ENCODE measurements at regions not wholly inside any gene's neighbourhood (a gene's known extent, or its start where the extent isn't known, plus 50 kb on each side); places are given as distances from the start of the nearest gene placed in this dataset.
A peak's percentile ranks its signal among the peaks of the same experiment; 100 is the strongest.

GRCh38 chr15:96075895-96076294 is 254.6 kb upstream of the NR2F2 start:
- no peak for DNase-seq

DNA sequence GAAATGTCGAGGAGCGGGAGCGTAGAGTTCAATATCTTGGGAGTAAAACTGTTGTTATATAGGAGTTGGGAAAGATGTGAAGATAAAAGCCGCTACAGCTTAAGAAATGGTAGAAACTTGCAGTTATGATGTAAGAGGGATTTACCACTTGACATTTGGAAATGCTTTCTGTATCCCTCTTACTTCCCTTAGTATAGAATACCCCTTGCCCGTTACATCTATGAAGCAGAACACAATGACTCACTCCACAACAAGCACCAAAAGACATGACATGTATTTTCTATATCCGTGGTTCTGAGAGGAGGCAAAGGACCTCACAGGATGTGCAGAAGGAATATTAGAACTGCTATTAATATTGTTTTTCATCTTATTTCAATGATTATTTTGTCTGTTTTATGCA is 254.2 kb upstream of the NR2F2 start:
- no peak for DNase-seq

DNA sequence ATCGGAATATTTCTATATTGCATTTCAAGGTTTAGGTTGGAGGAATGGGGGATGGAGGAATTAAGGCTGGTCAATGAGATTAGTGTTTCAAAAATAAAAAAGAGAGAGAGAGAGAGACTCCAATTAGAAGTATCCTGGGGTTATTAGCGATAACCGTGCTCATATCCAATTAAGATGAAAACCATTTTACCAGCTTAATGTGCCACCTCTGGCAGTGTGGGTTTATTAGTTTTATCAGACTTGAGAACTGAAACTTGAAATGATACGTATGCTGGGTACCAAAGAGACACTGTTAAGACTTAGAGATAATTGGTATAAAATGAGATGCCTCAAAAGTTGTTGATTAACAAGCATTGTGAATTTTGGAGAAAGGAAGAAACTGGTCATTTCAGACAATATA is 251.5 kb upstream of the NR2F2 start:
- no peak for DNase-seq

GRCh38 chr15:96079882-96080281 is 250.6 kb upstream of the NR2F2 start:
- DNase-seq, result no peak

GRCh38 chr15:96086164-96086563 is 244.3 kb upstream of the NR2F2 start:
- no peak for DNase-seq

- DNase-seq, result no peak
Observed at GRCh38 chr15:96087180-96087884, 243.2 kb upstream of the NR2F2 start.

- no peak for DNase-seq
Observed at GRCh38 chr15:96088650-96089049, 241.8 kb upstream of the NR2F2 start.

DNA sequence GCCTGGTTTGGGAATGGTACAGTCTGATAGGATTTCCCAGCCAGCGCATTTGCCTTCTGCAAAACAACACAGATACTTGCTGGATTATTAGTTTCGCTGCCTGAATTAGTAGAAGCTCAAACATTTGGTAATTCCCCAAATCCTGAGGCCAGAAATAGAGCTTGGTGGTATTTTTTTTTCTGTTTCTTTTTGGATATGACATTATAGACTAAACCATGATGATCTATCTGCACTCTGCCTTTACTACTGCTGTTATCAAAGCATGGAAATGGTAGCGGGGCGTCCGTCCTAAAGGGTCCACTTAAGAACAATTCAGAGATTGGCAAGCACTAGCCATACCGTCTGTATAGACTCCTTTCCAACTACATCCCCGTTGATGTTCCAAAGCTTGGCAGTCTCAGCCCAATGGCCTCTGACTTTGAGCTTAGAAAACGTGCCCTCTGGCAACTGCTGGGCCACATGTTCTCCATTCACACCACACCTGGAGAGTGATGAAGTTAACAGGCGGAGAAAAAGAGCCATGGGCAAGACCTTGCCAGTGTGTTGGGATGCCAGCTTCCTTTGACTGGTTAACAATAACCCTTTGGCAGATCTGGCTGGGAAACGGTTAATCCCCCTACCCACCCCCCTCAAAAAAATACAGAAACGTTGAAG is 241.0 kb upstream of the NR2F2 start:
- DNase-seq, result no peak

GRCh38 chr15:96092186-96092585 is 238.3 kb upstream of the NR2F2 start:
- DNase-seq, result no peak

GRCh38 chr15:96093063-96093462 is 237.4 kb upstream of the NR2F2 start:
- DNase-seq, result no peak

DNA sequence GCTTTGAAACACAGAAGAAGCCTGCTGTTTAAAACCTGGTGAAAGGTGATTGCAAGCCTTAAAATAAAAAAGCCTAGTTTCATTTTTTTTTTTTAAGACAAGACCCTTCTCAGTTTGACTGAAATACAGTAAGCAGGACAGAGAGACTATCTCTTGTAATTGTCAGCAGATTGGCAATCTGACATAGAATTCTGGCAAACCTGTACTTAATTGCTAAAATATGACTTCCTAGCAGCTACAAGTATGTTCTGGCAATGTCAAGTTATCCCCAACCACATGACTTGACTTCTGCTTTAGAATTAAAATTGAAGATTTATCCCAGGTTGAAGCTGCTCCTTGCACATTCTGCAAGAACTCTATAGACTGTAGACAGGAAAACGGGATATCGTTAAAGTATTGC is 232.8 kb upstream of the NR2F2 start:
- DNase-seq, result peak; percentile 38

GRCh38 chr15:96102631-96103030 is 227.9 kb upstream of the NR2F2 start:
- DNase-seq, result no peak

DNA sequence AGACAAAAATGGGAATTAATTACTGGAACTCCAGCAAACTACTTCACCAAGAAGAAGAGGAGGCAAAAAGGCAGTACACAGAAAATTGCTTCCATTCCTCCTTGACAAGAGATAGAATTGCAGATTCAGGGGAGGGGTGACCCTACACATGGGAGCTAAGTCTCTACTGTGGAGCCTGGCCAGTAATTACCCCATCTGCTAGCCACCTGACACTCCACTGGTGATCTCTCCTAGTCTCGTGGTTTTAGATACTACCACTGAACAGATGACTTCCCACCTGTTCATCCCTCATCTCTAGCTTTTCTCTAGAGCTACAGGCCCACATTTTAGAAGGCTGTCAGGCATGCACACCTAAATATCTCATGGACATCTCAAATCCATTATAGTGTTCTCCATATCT is 224.3 kb upstream of the NR2F2 start:
- no peak for DNase-seq

DNA sequence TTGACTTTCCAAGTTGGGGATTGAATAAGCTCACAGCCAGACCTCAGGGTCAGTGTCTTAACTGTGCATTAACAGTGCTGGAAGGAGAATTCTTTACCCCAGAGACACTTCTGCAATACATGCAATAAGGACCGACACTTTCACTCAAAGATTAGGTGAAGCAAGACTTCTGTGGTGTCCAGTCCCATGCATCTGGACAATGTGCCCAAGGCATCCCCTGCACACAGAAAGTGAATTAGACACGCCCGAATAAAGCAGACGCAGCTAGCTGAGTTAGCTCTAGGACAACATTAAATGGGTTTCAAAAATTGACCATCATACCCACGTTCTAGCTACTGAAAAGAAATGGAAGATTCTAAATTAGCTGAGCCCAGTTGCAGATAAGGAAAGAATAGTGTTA is 223.9 kb upstream of the NR2F2 start:
- no peak for DNase-seq

GRCh38 chr15:96107916-96108315 is 222.6 kb upstream of the NR2F2 start:
- DNase-seq, result no peak

DNA sequence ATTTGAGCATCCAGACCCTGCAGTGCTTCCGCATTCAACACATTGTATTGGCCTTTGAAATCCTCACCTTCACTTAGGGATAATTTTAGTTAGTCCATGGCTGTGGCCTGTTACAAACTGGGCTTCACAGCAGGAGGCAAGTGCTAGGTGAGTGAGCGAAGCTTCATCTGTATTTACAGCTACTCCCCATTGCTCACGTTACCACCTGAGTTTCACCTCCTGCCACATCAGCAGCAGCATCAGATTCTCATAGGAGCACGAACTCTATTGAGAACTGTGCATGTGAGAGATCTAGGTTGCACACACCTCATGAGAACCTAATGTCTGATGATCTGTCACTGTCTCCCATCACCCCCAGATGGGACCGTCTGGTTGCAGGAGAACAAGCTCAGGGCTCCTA is 222.1 kb upstream of the NR2F2 start:
- no peak for DNase-seq

DNA sequence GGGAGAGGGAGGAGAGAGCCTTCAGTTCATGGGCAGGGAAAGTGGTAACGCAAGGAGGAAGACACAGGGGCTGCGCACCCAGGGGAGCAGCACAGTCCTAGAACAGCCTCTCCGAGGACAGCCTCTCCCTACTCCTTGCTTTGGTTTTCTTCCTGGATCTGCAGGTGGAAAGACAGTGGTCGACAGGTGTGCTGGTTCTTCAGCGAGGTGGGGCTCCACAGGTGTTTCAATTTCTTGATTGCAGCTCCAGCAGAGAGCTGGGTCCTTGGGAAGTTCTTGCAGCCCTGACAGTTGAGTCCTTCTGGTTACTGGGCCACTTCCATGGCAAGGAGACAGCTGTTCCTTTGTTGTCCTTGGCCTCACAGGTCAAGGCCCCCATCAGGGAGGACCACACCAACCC is 220.7 kb upstream of the NR2F2 start:
- no peak for DNase-seq

- no peak for DNase-seq
Observed at GRCh38 chr15:96112018-96112417, 218.5 kb upstream of the NR2F2 start.

DNA sequence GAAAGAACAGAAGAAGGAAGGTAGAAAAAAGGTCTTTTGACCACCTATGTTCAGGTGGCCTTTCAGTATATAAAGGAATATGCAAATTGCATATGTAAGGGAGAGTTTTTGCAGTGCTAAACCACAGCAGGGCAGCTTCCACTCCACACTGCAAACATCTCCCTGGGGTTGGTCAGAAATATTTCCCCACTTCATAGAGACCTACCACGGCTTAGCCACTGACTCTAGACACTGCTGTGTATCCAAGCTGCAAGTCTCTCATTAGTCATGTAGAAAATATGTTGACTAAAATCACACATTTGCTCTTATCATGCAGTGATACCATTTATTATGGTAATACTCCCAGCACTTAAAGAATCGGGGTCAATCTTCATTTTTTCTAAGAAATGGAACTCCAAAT is 214.9 kb upstream of the NR2F2 start:
- no peak for DNase-seq

- DNase-seq, result no peak
Observed at GRCh38 chr15:96117270-96117669, 213.2 kb upstream of the NR2F2 start.

DNA sequence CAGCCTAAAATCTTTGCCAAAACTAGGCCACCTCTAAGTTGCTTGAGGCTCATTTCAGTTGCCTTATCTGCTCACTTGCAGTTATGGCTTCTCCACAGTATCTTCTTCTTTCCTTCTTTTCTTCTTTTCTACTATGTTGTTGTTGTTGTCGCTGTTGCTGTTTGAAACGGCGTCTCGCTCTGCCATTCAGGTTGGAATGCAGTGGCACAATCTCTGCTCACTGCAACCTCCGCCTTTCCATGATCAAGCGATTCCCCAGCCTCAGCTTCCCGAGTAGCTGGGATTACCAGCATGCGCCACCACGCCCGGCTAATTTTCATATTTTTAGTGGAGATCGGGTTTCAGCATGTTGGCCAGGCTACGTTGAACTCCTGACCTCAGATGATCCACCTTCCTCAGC is 210.8 kb upstream of the NR2F2 start:
- no peak for DNase-seq

- DNase-seq, result no peak
Observed at GRCh38 chr15:96121086-96121920, 209.2 kb upstream of the NR2F2 start.

Measured in muscle of arm (tissue), 1 donor.